Activated naive CD4-positive, alpha-beta T cell treated with anti-CD3 and anti-CD28 coated beads, Interleukin-2, amount 10 ng/mL, durations not matched to agents 7 days and 5 days (primary cell): ENCODE measurements at regions not wholly inside any gene's neighbourhood (a gene's known extent, or its start where the extent isn't known, plus 50 kb on each side); places are given as distances from the start of the nearest gene placed in this dataset.
"Not testable (repeated sequence)": the region's sequence is repeated elsewhere in the genome, so short reads cannot be mapped to it uniquely, and the experiment has no call there.

ENCODE experiments used
- CTCF ChIA-PET: fragments of 350-600 bp; sonication (Branson Sonifier 250); formaldehyde crosslinking; loops from one replicate; lab custom pipeline; 2021; ENCODE audit warnings: antibody characterized with exemption; lab: Charles Lee
- DNase-seq: peaks from one replicate; pipeline ENCODE4 v3.0.0-alpha.2; 2020
- H3K27ac Mint-ChIP-seq: one replicate; pipeline ENCODE4 v1.8.0; 2021; ENCODE audit warnings: mild to moderate bottlenecking, moderate library complexity, mixed read lengths
- H3K27me3 Mint-ChIP-seq: one replicate; pipeline ENCODE4 v1.8.0; 2021; ENCODE audit warnings: mild to moderate bottlenecking, mixed read lengths
- H3K36me3 Mint-ChIP-seq: one replicate; pipeline ENCODE4 v1.8.0; 2021; ENCODE audit warnings: mixed read lengths
- H3K4me1 Mint-ChIP-seq: one replicate; pipeline ENCODE4 v1.8.0; 2021; ENCODE audit warnings: mixed read lengths
- H3K4me3 Mint-ChIP-seq: one replicate; pipeline ENCODE4 v1.8.0; 2021; ENCODE audit warnings: mild to moderate bottlenecking, moderate library complexity, mixed read lengths
- H3K9me3 Mint-ChIP-seq: one replicate; pipeline ENCODE4 v1.8.0; 2021; ENCODE audit warnings: mixed read lengths

GRCh38 chr14:29982171-29982570 lies 54.5 kb upstream of the PRKD1 start:
- CTCF ChIA-PET = no interaction called here
- Mint-ChIP-seq H3K27me3 (no peaks in the 10 kb centered on the region), H3K9me3 (peaks cover 4% of the 10 kb centered on the region), H3K27ac (no peak overlapping the region), H3K4me3 (no peak overlapping the region), H3K4me1 (no peaks in the 10 kb centered on the region), H3K36me3 (no peaks in the 10 kb centered on the region)
- DNase-seq = no peak

GRCh38 chr14:29982993-29983392 lies 55.3 kb upstream of the PRKD1 start:
- Mint-ChIP-seq H3K4me3 (no peak overlapping the region), H3K4me1 (no peaks in the 10 kb centered on the region), H3K36me3 (no peaks in the 10 kb centered on the region), H3K27me3 (no peaks in the 10 kb centered on the region), H3K9me3 (peaks cover 3% of the 10 kb centered on the region), H3K27ac (no peak overlapping the region)
- CTCF ChIA-PET = no interaction called here
- no peak for DNase-seq

GRCh38 chr14:29990344-29990857 lies 62.8 kb upstream of the PRKD1 start:
- H3K4me1 Mint-ChIP-seq, H3K27me3 Mint-ChIP-seq, DNase-seq, H3K9me3 Mint-ChIP-seq, H3K36me3 Mint-ChIP-seq, CTCF ChIA-PET, H3K4me3 Mint-ChIP-seq, H3K27ac Mint-ChIP-seq: not testable (repeated sequence)

GRCh38 chr14:29990993-29991392 lies 63.3 kb upstream of the PRKD1 start:
- H3K4me1 Mint-ChIP-seq = no peaks in the 10 kb centered on the region
- CTCF ChIA-PET = no interaction called here
- peaks cover 1% of the 10 kb centered on the region for H3K9me3 Mint-ChIP-seq
- no peaks in the 10 kb centered on the region for H3K36me3 Mint-ChIP-seq
- no peak overlapping the region for H3K4me3 Mint-ChIP-seq
- H3K27me3 Mint-ChIP-seq = no peaks in the 10 kb centered on the region
- no peak overlapping the region for H3K27ac Mint-ChIP-seq
- no peak for DNase-seq

- CTCF ChIA-PET = no interaction called here
- Mint-ChIP-seq H3K27ac (no peak overlapping the region), H3K4me3 (no peak overlapping the region), H3K9me3 (no peaks in the 10 kb centered on the region), H3K27me3 (no peaks in the 10 kb centered on the region), H3K4me1 (no peaks in the 10 kb centered on the region), H3K36me3 (no peaks in the 10 kb centered on the region)
- no peak for DNase-seq
Measured at GRCh38 chr14:29993143-29993542, 65.5 kb upstream of the PRKD1 start.

GRCh38 chr14:29999013-29999539 lies 71.4 kb upstream of the PRKD1 start:
- Mint-ChIP-seq H3K4me3 (no peak overlapping the region), H3K9me3 (no peaks in the 10 kb centered on the region), H3K27me3 (no peaks in the 10 kb centered on the region), H3K4me1 (no peaks in the 10 kb centered on the region), H3K36me3 (no peaks in the 10 kb centered on the region), H3K27ac (no peak overlapping the region)
- DNase-seq = no peak
- CTCF ChIA-PET = no interaction called here

GRCh38 chr14:30002859-30003258 lies 75.2 kb upstream of the PRKD1 start:
- no peaks in the 10 kb centered on the region for H3K36me3 Mint-ChIP-seq
- H3K4me3 Mint-ChIP-seq = no peak overlapping the region
- DNase-seq = no peak
- no peaks in the 10 kb centered on the region for H3K4me1 Mint-ChIP-seq
- CTCF ChIA-PET = no interaction called here
- no peaks in the 10 kb centered on the region for H3K27me3 Mint-ChIP-seq
- H3K9me3 Mint-ChIP-seq = no peaks in the 10 kb centered on the region
- H3K27ac Mint-ChIP-seq = no peak overlapping the region

GRCh38 chr14:30005114-30005808 lies 77.6 kb upstream of the PRKD1 start:
- Mint-ChIP-seq H3K4me3 (no peak overlapping the region), H3K36me3 (no peaks in the 10 kb centered on the region), H3K9me3 (peaks cover 2% of the 10 kb centered on the region), H3K27me3 (no peaks in the 10 kb centered on the region), H3K4me1 (no peaks in the 10 kb centered on the region), H3K27ac (no peak overlapping the region)
- DNase-seq = no peak
- CTCF ChIA-PET = no interaction called here

- CTCF ChIA-PET = no interaction called here
- H3K27me3 Mint-ChIP-seq = no peaks in the 10 kb centered on the region
- no peak overlapping the region for H3K4me3 Mint-ChIP-seq
- DNase-seq = no peak
- peaks cover 2% of the 10 kb centered on the region for H3K9me3 Mint-ChIP-seq
- no peaks in the 10 kb centered on the region for H3K4me1 Mint-ChIP-seq
- no peaks in the 10 kb centered on the region for H3K36me3 Mint-ChIP-seq
- H3K27ac Mint-ChIP-seq = no peak overlapping the region
Measured at GRCh38 chr14:30006695-30007094, 79.0 kb upstream of the PRKD1 start.

- H3K9me3 Mint-ChIP-seq = peaks cover 6% of the 10 kb centered on the region
- no peak overlapping the region for H3K4me3 Mint-ChIP-seq
- no peak overlapping the region for H3K27ac Mint-ChIP-seq
- no peaks in the 10 kb centered on the region for H3K36me3 Mint-ChIP-seq
- no peak for DNase-seq
- H3K27me3 Mint-ChIP-seq = no peaks in the 10 kb centered on the region
- CTCF ChIA-PET = no interaction called here
- H3K4me1 Mint-ChIP-seq = no peaks in the 10 kb centered on the region
Measured at GRCh38 chr14:30015489-30015888, 87.8 kb upstream of the PRKD1 start.

- Mint-ChIP-seq H3K27ac (no peak overlapping the region), H3K27me3 (no peaks in the 10 kb centered on the region), H3K4me3 (no peak overlapping the region), H3K4me1 (no peaks in the 10 kb centered on the region), H3K9me3 (peaks cover 6% of the 10 kb centered on the region), H3K36me3 (no peaks in the 10 kb centered on the region)
- CTCF ChIA-PET = no interaction called here
- DNase-seq = no peak
Measured at GRCh38 chr14:30016002-30016401, 88.4 kb upstream of the PRKD1 start.

GRCh38 chr14:30017370-30017993 lies 89.8 kb upstream of the PRKD1 start:
- CTCF ChIA-PET = no interaction called here
- peaks cover 2% of the 10 kb centered on the region for H3K9me3 Mint-ChIP-seq
- no peaks in the 10 kb centered on the region for H3K27me3 Mint-ChIP-seq
- H3K4me1 Mint-ChIP-seq = no peaks in the 10 kb centered on the region
- no peak overlapping the region for H3K27ac Mint-ChIP-seq
- H3K36me3 Mint-ChIP-seq = no peaks in the 10 kb centered on the region
- H3K4me3 Mint-ChIP-seq = no peak overlapping the region
- no peak for DNase-seq

GRCh38 chr14:30020271-30020670 lies 92.6 kb upstream of the PRKD1 start:
- CTCF ChIA-PET = no interaction called here
- Mint-ChIP-seq H3K27me3 (no peaks in the 10 kb centered on the region), H3K4me3 (no peak overlapping the region), H3K4me1 (no peaks in the 10 kb centered on the region), H3K36me3 (no peaks in the 10 kb centered on the region), H3K27ac (no peak overlapping the region), H3K9me3 (peaks cover 5% of the 10 kb centered on the region)
- no peak for DNase-seq

GRCh38 chr14:30020687-30021086 lies 93.0 kb upstream of the PRKD1 start:
- H3K4me3 Mint-ChIP-seq = no peak overlapping the region
- peaks cover 5% of the 10 kb centered on the region for H3K9me3 Mint-ChIP-seq
- H3K36me3 Mint-ChIP-seq = no peaks in the 10 kb centered on the region
- no peaks in the 10 kb centered on the region for H3K4me1 Mint-ChIP-seq
- CTCF ChIA-PET = no interaction called here
- H3K27me3 Mint-ChIP-seq = no peaks in the 10 kb centered on the region
- DNase-seq = no peak
- no peak overlapping the region for H3K27ac Mint-ChIP-seq

GRCh38 chr14:30023350-30023749 lies 95.7 kb upstream of the PRKD1 start:
- H3K4me1 Mint-ChIP-seq, H3K4me3 Mint-ChIP-seq, H3K27ac Mint-ChIP-seq, CTCF ChIA-PET, DNase-seq, H3K27me3 Mint-ChIP-seq, H3K36me3 Mint-ChIP-seq: not testable (repeated sequence)
- peaks cover 11% of the 10 kb centered on the region for H3K9me3 Mint-ChIP-seq
